HG03139 (cell line): ENCODE measurements at regions not wholly inside any gene's neighbourhood (a gene's known extent, or its start where the extent isn't known, plus 50 kb on each side); places are given as distances from the start of the nearest gene placed in this dataset.

Source experiments
- ATAC-seq: cut with Tn5 transposase; IDR thresholded peaks from one replicate; pipeline ENCODE4 v1.9.1; 2021; ENCODE audit not compliant: unreplicated experiment

- ATAC-seq, result no peak
Observed at GRCh38 chr12:77319166-77319565, 253.8 kb upstream of the E2F7 start.

GRCh38 chr12:77315407-77315806, 250.0 kb upstream of the E2F7 start:
- no peak for ATAC-seq

- ATAC-seq, result no peak
Observed at GRCh38 chr12:77314378-77315052, 249.1 kb upstream of the E2F7 start.

GRCh38 chr12:77308056-77308455, 242.7 kb upstream of the E2F7 start:
- ATAC-seq, result no peak

GRCh38 chr12:77300811-77301210, 235.4 kb upstream of the E2F7 start:
- no peak for ATAC-seq

- no peak for ATAC-seq
Observed at GRCh38 chr12:77299910-77300669, 234.7 kb upstream of the E2F7 start.

- ATAC-seq, result no peak
Observed at GRCh38 chr12:77299001-77299400, 233.6 kb upstream of the E2F7 start.

- ATAC-seq, result no peak
Observed at GRCh38 chr12:77294016-77294415, 228.6 kb upstream of the E2F7 start.

- no peak for ATAC-seq
Observed at GRCh38 chr12:77274926-77275325, 209.6 kb upstream of the E2F7 start.

- ATAC-seq, result no peak
Observed at GRCh38 chr12:77273898-77274297, 208.5 kb upstream of the E2F7 start.

GRCh38 chr12:77256956-77257355, 191.6 kb upstream of the E2F7 start:
- no peak for ATAC-seq

- no peak for ATAC-seq
Observed at GRCh38 chr12:77253321-77253720, 188.0 kb upstream of the E2F7 start.

- no peak for ATAC-seq
Observed at GRCh38 chr12:77251799-77252198, 186.4 kb upstream of the E2F7 start.

GRCh38 chr12:77249892-77250291, 184.5 kb upstream of the E2F7 start:
- no peak for ATAC-seq

- ATAC-seq, result no peak
Observed at GRCh38 chr12:77248036-77248435, 182.7 kb upstream of the E2F7 start.

GRCh38 chr12:77247542-77247941, 182.2 kb upstream of the E2F7 start:
- no peak for ATAC-seq

- no peak for ATAC-seq
Observed at GRCh38 chr12:77243345-77243744, 178.0 kb upstream of the E2F7 start.

- no peak for ATAC-seq
Observed at GRCh38 chr12:77239617-77240016, 174.2 kb upstream of the E2F7 start.

GRCh38 chr12:77238335-77238734, 173.0 kb upstream of the E2F7 start:
- ATAC-seq, result no peak

- ATAC-seq, result no peak
Observed at GRCh38 chr12:77237896-77238295, 172.5 kb upstream of the E2F7 start.

- no peak for ATAC-seq
Observed at GRCh38 chr12:77236066-77236465, 170.7 kb upstream of the E2F7 start.

GRCh38 chr12:77232045-77232444, 166.7 kb upstream of the E2F7 start:
- no peak for ATAC-seq

- ATAC-seq, result no peak
Observed at GRCh38 chr12:77231501-77231918, 166.1 kb upstream of the E2F7 start.
